Thyroid gland (tissue), 4 donors: ENCODE measurements at regions not wholly inside any gene's neighbourhood (a gene's known extent, or its start where the extent isn't known, plus 50 kb on each side); places are given as distances from the start of the nearest gene placed in this dataset.

Experiments used
- CTCF ChIP-seq, 6 experiments: fragments of 200-600 bp in 3 of 6; fragments of 450-650 bp in 3 of 6; sonication (generic) in 3 of 6; IDR thresholded peaks; one replicate each; pipeline ENCODE4 v1.5.1; 2016 to 2019; ENCODE audit warnings: antibody characterized with exemption in 6 of 6, mild to moderate bottlenecking in 2 of 6, inconsistent platforms in 1 of 6, moderate library complexity in 1 of 6
- POLR2A ChIP-seq, 2 donors: fragments of 450-650 bp; IDR thresholded peaks; one replicate each; pipeline ENCODE4 v1.6.1; 2017; ENCODE audit warnings: antibody characterized with exemption in 2 of 2, mild to moderate bottlenecking in 2 of 2, moderate library complexity in 1 of 2

- TF ChIP-seq CTCF (IDR thresholded peaks at IDR 0.05) (no peak), POLR2A (IDR thresholded peaks at IDR 0.05) (no peak)
These were observed 51.8 kb upstream of the USP7 start for GRCh38 chr16:9015489-9015888.
